IPS DF 4.7 (cell line): ENCODE measurements at regions not wholly inside any gene's neighbourhood (a gene's known extent, or its start where the extent isn't known, plus 50 kb on each side); places are given as distances from the start of the nearest gene placed in this dataset.
"Not testable (repeated sequence)": the region's sequence is repeated elsewhere in the genome, so short reads cannot be mapped to it uniquely, and the experiment has no call there.

Experiments used
- DNase-seq: peaks from one replicate; pipeline ENCODE4 v3.0.0-alpha.2; 2013; ENCODE audit warnings: low spot score; ENCODE audit errors: extremely low read depth

- no peak for DNase-seq
These were observed 531.3 kb upstream of the UBE2E2 start for GRCh38 chr3:22671848-22672247.

GRCh38 chr3:22684739-22685138 lies 518.4 kb upstream of the UBE2E2 start:
- no peak for DNase-seq

- no peak for DNase-seq
These were observed 517.5 kb upstream of the UBE2E2 start for GRCh38 chr3:22685597-22685996.

- DNase-seq = peak; percentile 44
These were observed 511.7 kb upstream of the UBE2E2 start for GRCh38 chr3:22691407-22691806.

- DNase-seq = no peak
These were observed 511.1 kb upstream of the UBE2E2 start for GRCh38 chr3:22691856-22692628.

- DNase-seq = no peak
These were observed 502.3 kb upstream of the UBE2E2 start for GRCh38 chr3:22700876-22701275.

- no peak for DNase-seq
These were observed 499.0 kb upstream of the UBE2E2 start for GRCh38 chr3:22704166-22704565.

GRCh38 chr3:22704571-22705354 lies 498.4 kb upstream of the UBE2E2 start:
- DNase-seq = no peak

- not testable (repeated sequence) for DNase-seq
These were observed 496.2 kb upstream of the UBE2E2 start for GRCh38 chr3:22706922-22707321.

GRCh38 chr3:22713936-22714335 lies 489.2 kb upstream of the UBE2E2 start:
- no peak for DNase-seq

GRCh38 chr3:22714749-22715148 lies 488.4 kb upstream of the UBE2E2 start:
- no peak for DNase-seq

GRCh38 chr3:22720596-22720995 lies 482.5 kb upstream of the UBE2E2 start:
- no peak for DNase-seq

- DNase-seq = no peak
These were observed 478.7 kb upstream of the UBE2E2 start for GRCh38 chr3:22724420-22724819.

GRCh38 chr3:22728406-22728805 lies 474.7 kb upstream of the UBE2E2 start:
- DNase-seq = no peak

GRCh38 chr3:22729212-22729611 lies 473.9 kb upstream of the UBE2E2 start:
- DNase-seq = no peak

GRCh38 chr3:22729981-22730380 lies 473.1 kb upstream of the UBE2E2 start:
- DNase-seq = no peak

- no peak for DNase-seq
These were observed 472.4 kb upstream of the UBE2E2 start for GRCh38 chr3:22730701-22731100.

- DNase-seq = no peak
These were observed 471.2 kb upstream of the UBE2E2 start for GRCh38 chr3:22731901-22732300.

- DNase-seq = no peak
These were observed 470.5 kb upstream of the UBE2E2 start for GRCh38 chr3:22732641-22733040.

GRCh38 chr3:22734207-22734606 lies 468.9 kb upstream of the UBE2E2 start:
- DNase-seq = no peak

GRCh38 chr3:22734756-22735155 lies 468.4 kb upstream of the UBE2E2 start:
- DNase-seq = no peak

- DNase-seq = no peak
These were observed 467.8 kb upstream of the UBE2E2 start for GRCh38 chr3:22735373-22735772.

- not testable (repeated sequence) for DNase-seq
These were observed 459.7 kb upstream of the UBE2E2 start for GRCh38 chr3:22743386-22743785.
